Lung (tissue), 11 donors: ENCODE measurements at regions not wholly inside any gene's neighbourhood (a gene's known extent, or its start where the extent isn't known, plus 50 kb on each side); places are given as distances from the start of the nearest gene placed in this dataset.
A peak's percentile ranks its signal among the peaks of the same experiment; 100 is the strongest.

ENCODE experiments used
- ATAC-seq: fragments of 200-7000 bp; cut with Tn5 transposase; one replicate; pipeline ENCODE4 v1.9.1; 2020; ENCODE audit warnings: moderate number of reproducible peaks; ENCODE audit not compliant: insufficient read depth, low FRiP score
- DNase-seq, 3 donors: peaks; one replicate each; pipeline ENCODE4 v3.0.0-alpha.2; 2013 to 2017
- H3K27ac ChIP-seq, 2 donors: one replicate each; pipeline ENCODE4 v1.5.1; 2013; ENCODE audit warnings: mild to moderate bottlenecking in 2 of 2, moderate library complexity in 2 of 2, control low read depth in 1 of 2, inconsistent platforms in 1 of 2, low read depth in 1 of 2, low read length in 1 of 2
- H3K27me3 ChIP-seq, 3 donors: one replicate each; pipeline ENCODE4 v1.5.1; 2013; ENCODE audit warnings: low read length in 2 of 3; ENCODE audit not compliant: control insufficient read depth in 3 of 3, insufficient read depth in 3 of 3
- H3K36me3 ChIP-seq, 4 donors: one replicate each; pipeline ENCODE4 v1.5.1; 2013; ENCODE audit warnings: low read length in 4 of 4, mild to moderate bottlenecking in 1 of 4, moderate library complexity in 1 of 4; ENCODE audit not compliant: control insufficient read depth in 4 of 4, insufficient read depth in 4 of 4
- H3K4me1 ChIP-seq, 5 donors: one replicate each; pipeline ENCODE4 v1.5.1; 2013; ENCODE audit warnings: low read length in 5 of 5, mild to moderate bottlenecking in 2 of 5, moderate library complexity in 1 of 5; ENCODE audit not compliant: control insufficient read depth in 5 of 5, insufficient read depth in 5 of 5
- H3K4me3 ChIP-seq: one replicate; pipeline ENCODE4 v1.5.1; 2013; ENCODE audit warnings: mild to moderate bottlenecking, control low read depth, moderate library complexity
- H3K9ac ChIP-seq, 2 donors: one replicate each; pipeline ENCODE4 v1.5.1; 2013; ENCODE audit warnings: low read length in 2 of 2, control low read depth in 1 of 2; ENCODE audit not compliant: insufficient read depth in 1 of 2
- H3K9me3 ChIP-seq, 4 donors: one replicate each; pipeline ENCODE4 v1.5.1; 2013; ENCODE audit warnings: low read length in 3 of 4, mild to moderate bottlenecking in 1 of 4, moderate library complexity in 1 of 4; ENCODE audit not compliant: control insufficient read depth in 4 of 4, insufficient read depth in 3 of 4
- CTCF ChIP-seq: IDR thresholded peaks from 2 replicates; pipeline ENCODE4 v1.5.1; 2012; ENCODE audit warnings: mild to moderate bottlenecking; ENCODE audit errors: control extremely low read depth, extremely low read depth
- WGBS, 2 donors: extraction: QIAGEN DNeasy Blood & Tissue Kit; methylation state at CpG; one replicate each; pipeline ENCODE4 v1.1.7; 2013; 5-methylcytosine and 5-hydroxymethylcytosine counted together
- donor health status: control.
- donor health status: control.
- donor health status: Bipolar disorder and iron deficiency.
- donor health status: healthy.
- donor health status: DM: yes; HTN: yes; CAD: no.

GRCh38 chr4:30783751-30784150 is 63.6 kb downstream of the PCDH7 start:
- Histone ChIP-seq H3K36me3 (no peaks in the 10 kb centered on the region), H3K9me3 (no peaks in the 10 kb centered on the region), H3K4me3 (no peak overlapping the region), H3K4me1 (peaks cover 0 to 3% (median 0%) of the 10 kb centered on the region in 5 donors), H3K27ac (no peak overlapping the region), H3K9ac (no peak overlapping the region), H3K27me3 (no peaks in the 10 kb centered on the region)
- no peak for TF ChIP-seq CTCF
- DNase-seq (no peak), ATAC-seq (no peak)

GRCh38 chr4:30789219-30789671 is 69.1 kb downstream of the PCDH7 start:
- H3K36me3 ChIP-seq, result no peaks in the 10 kb centered on the region
- H3K27ac ChIP-seq, result no peak overlapping the region
- no peak overlapping the region for H3K4me3 ChIP-seq
- ATAC-seq (no peak), DNase-seq (peak in 2 of 3 donors; percentile 63 to 80)
- H3K9me3 ChIP-seq, result no peaks in the 10 kb centered on the region
- 14 to 31% methylated on average over 2 of the region's 2 CpGs for WGBS, 2 donors
- no peaks in the 10 kb centered on the region for H3K27me3 ChIP-seq
- peaks cover 0 to 16% (median 12%) of the 10 kb centered on the region in 5 donors for H3K4me1 ChIP-seq
- no peak for TF ChIP-seq CTCF
- H3K9ac ChIP-seq, result no peak overlapping the region

- Histone ChIP-seq H3K36me3 (no peaks in the 10 kb centered on the region), H3K9ac (no peak overlapping the region), H3K9me3 (no peaks in the 10 kb centered on the region), H3K27ac (no peak overlapping the region), H3K27me3 (no peaks in the 10 kb centered on the region), H3K4me1 (peaks cover 0 to 17% (median 12%) of the 10 kb centered on the region in 5 donors), H3K4me3 (no peak overlapping the region)
- no peak for DNase-seq
- no peak for ATAC-seq
- no peak for TF ChIP-seq CTCF
- WGBS, 2 donors, result 91 to 95% methylated on average over 1 of the region's 1 CpG
Observed at GRCh38 chr4:30790123-30790522, 70.0 kb downstream of the PCDH7 start.

- ATAC-seq (no peak), DNase-seq (no peak)
- Histone ChIP-seq H3K27ac (no peak overlapping the region), H3K36me3 (no peaks in the 10 kb centered on the region), H3K27me3 (no peaks in the 10 kb centered on the region), H3K9ac (no peak overlapping the region), H3K4me3 (no peak overlapping the region), H3K9me3 (no peaks in the 10 kb centered on the region), H3K4me1 (peaks cover 0 to 15% (median 13%) of the 10 kb centered on the region in 5 donors)
- 79 to 87% methylated on average over 4 of the region's 4 CpGs for WGBS, 2 donors
- no peak for TF ChIP-seq CTCF
Observed at GRCh38 chr4:30790998-30791397, 70.8 kb downstream of the PCDH7 start.
